KMS-11 (cell line): ENCODE measurements at regions not wholly inside any gene's neighbourhood (a gene's known extent, or its start where the extent isn't known, plus 50 kb on each side); places are given as distances from the start of the nearest gene placed in this dataset.
A peak's percentile ranks its signal among the peaks of the same experiment; 100 is the strongest.

ENCODE experiments used
- H2AFZ ChIP-seq: fragments of 200-600 bp; sonication (generic); 2 replicates; pipeline ENCODE4 v1.6.1; 2016; ENCODE audit warnings: antibody characterized with exemption, mixed run types, low read depth
- H3K27ac ChIP-seq: fragments of 200-600 bp; sonication (generic); 2 replicates; pipeline ENCODE4 v1.6.1; 2016; ENCODE audit warnings: mild to moderate bottlenecking, mixed run types
- H3K27me3 ChIP-seq: fragments of 200-600 bp; sonication (generic); 2 replicates; pipeline ENCODE4 v1.6.1; 2017; ENCODE audit warnings: mild to moderate bottlenecking, low read depth, mixed run types, moderate library complexity; ENCODE audit not compliant: insufficient read depth
- H3K36me3 ChIP-seq: fragments of 200-600 bp; sonication (generic); 2 replicates; pipeline ENCODE4 v1.6.1; 2017; ENCODE audit warnings: mild to moderate bottlenecking, mixed run types; ENCODE audit not compliant: insufficient read depth
- H3K4me1 ChIP-seq: fragments of 200-600 bp; sonication (generic); 2 replicates; pipeline ENCODE4 v1.6.1; 2016; ENCODE audit warnings: mild to moderate bottlenecking, low read depth, mixed run types; ENCODE audit not compliant: poor library complexity, severe bottlenecking
- H3K4me2 ChIP-seq: fragments of 200-600 bp; sonication (generic); 2 replicates; pipeline ENCODE4 v1.7.0; 2016; ENCODE audit warnings: mild to moderate bottlenecking, mixed run types
- H3K4me3 ChIP-seq: fragments of 200-600 bp; sonication (generic); IDR thresholded peaks from 2 replicates; pipeline ENCODE4 v1.6.1; 2017; ENCODE audit warnings: low read depth, low read length, mixed read lengths; ENCODE audit not compliant: insufficient read depth
- H3K79me2 ChIP-seq: fragments of 200-600 bp; sonication (generic); 2 replicates; pipeline ENCODE4 v1.6.1; 2016; ENCODE audit warnings: low read depth, mixed run types; ENCODE audit not compliant: insufficient read depth
- H3K9ac ChIP-seq: fragments of 200-600 bp; sonication (generic); 2 replicates; pipeline ENCODE4 v1.6.1; 2016; ENCODE audit warnings: mild to moderate bottlenecking, mixed run types
- H4K20me1 ChIP-seq: fragments of 200-600 bp; sonication (generic); 2 replicates; pipeline ENCODE4 v1.6.1; 2016; ENCODE audit warnings: mild to moderate bottlenecking, mixed run types; ENCODE audit not compliant: insufficient read depth
- CTCF ChIP-seq: fragments of 200-600 bp; sonication (generic); conservative IDR thresholded peaks from 2 replicates; pipeline ENCODE4 v1.6.1; 2017; ENCODE audit warnings: low read depth, mild to moderate bottlenecking, antibody characterized with exemption, low read length, moderate library complexity, mixed read lengths

DNA sequence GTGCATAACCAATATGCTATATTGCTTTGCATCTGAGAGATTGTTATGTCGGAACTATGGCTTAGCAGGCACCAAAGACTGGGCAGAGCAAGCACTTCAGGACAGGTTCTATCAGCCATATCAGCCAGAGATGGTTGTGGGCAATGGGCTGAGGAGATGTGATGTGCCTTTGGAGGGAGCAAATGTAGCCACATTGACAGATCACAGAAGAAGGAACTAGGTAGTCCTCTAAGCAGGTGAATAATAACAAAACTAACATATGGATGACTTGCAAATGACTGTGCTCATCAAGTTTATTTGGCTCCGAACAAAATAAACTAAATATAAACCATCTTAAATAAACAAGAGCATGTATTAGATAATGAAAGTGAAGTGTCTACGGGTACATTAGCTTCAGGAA, 291.7 kb downstream of the RMST start:
- Histone ChIP-seq H3K79me2 (no peaks in the 10 kb centered on the region), H3K9ac (no peak overlapping the region), H3K4me1 (peaks cover 81% of the 10 kb centered on the region), H3K4me3 (no peak overlapping the region), H4K20me1 (no peaks in the 10 kb centered on the region), H3K27ac (peak overlapping the region; percentile 87; the same call in 1 of the 2 replicates), H3K36me3 (no peaks in the 10 kb centered on the region), H3K4me2 (peak overlapping the region; percentile 89; the same call in 1 of the 2 replicates), H2AFZ (no peak overlapping the region), H3K27me3 (no peaks in the 10 kb centered on the region)
- no peak for TF ChIP-seq CTCF

DNA sequence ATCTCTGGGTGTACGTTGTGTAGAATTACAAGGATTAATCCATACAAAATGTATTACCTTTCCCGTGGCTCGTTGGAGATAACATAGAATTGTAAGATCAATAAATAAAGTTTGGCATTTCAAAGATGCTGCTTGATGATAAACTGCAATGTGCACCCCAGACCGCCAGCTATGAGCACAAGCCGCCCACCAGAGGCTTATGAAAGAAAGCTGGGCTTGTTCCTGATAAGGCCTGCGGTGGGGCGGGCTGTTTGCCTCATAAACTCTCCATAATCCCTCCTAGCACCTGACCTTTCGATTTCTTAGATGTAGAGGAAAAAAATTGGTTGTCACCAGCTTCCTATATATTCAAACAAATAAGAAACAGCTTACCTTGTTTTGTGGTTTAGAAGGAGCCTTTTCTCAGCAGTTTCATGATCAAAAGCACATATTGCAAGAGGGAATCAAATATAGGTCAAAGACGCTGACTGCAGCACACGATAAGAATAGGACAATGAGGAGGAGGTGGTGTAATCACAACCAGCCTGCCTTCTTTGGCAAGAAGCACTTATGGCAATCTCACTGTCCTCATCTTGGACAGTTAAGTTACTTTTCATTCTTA, 293.6 kb downstream of the RMST start:
- Histone ChIP-seq H3K79me2 (no peaks in the 10 kb centered on the region), H3K27ac (peak overlapping the region; percentile 87), H3K27me3 (no peaks in the 10 kb centered on the region), H3K4me3 (no peak overlapping the region), H3K36me3 (no peaks in the 10 kb centered on the region), H3K4me2 (peak overlapping the region; percentile 89), H2AFZ (peak overlapping the region; percentile 62; the same call in 1 of the 2 replicates), H3K9ac (peak overlapping the region; percentile 32; the same call in 1 of the 2 replicates), H4K20me1 (no peaks in the 10 kb centered on the region), H3K4me1 (peaks cover 93% of the 10 kb centered on the region)
- no peak for TF ChIP-seq CTCF

DNA sequence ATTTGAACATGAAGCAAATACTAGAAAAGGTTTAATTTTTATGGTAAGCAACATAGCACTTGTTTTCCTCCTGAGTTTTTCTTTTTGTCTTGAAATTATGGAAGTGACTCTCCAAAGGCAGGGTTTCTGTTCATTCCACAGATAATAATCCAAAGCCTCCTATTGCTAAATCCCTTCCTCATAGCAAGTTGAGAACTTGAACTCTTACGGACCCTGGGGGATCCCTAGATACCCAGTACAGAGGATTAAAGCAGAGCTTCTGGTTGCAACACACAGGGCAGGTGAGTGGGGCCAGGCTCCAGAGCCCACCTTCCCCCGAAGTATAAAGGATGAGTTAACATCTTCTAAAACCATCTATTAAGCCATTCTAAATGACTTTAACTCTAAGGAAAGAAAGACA, 294.1 kb downstream of the RMST start:
- Histone ChIP-seq H2AFZ (peak overlapping the region; percentile 62; the same call in 1 of the 2 replicates), H3K27ac (peak overlapping the region; percentile 87), H3K4me1 (peaks cover 90% of the 10 kb centered on the region), H3K9ac (peak overlapping the region; percentile 32; the same call in 1 of the 2 replicates), H4K20me1 (no peaks in the 10 kb centered on the region), H3K79me2 (no peaks in the 10 kb centered on the region), H3K4me2 (peak overlapping the region; percentile 89), H3K4me3 (no peak overlapping the region), H3K27me3 (no peaks in the 10 kb centered on the region), H3K36me3 (no peaks in the 10 kb centered on the region)
- no peak for TF ChIP-seq CTCF

DNA sequence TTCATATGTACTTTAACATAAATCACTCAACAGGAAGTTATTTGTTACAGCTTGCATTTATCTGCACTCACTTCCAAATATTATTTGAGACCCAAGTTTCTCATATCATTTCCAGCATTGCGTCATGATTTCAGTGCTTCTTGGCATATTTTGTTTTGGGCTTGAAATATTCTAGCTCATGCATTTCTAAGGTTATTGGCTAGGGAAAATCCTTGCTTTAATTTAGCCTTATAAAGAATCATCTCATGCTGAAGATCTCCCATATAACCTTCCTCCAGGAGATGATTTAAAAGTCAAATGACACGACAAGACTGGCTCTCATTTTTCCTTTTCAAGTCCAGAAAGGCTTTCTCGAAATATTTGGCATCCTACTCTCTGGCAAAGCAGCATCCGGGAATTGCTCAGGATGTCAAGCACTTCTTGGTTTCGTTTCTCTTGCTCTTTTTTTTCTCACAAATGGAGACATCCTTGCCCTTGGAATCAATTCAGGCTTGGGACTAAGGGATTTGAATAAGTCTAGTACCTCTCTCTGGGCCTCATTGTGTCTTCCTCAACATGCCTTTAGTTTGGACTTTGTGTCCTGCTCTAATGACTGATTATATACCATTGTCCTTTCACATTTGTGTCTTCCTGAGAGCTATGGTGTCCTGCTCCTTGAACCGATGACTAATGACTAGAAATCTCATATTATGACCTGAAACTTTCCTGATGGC, 295.0 kb downstream of the RMST start:
- H3K4me2 ChIP-seq: peak overlapping the region; percentile 89
- no peaks in the 10 kb centered on the region for H4K20me1 ChIP-seq
- peak overlapping the region; percentile 62 for H2AFZ ChIP-seq
- H3K4me1 ChIP-seq: peaks cover 81% of the 10 kb centered on the region
- H3K9ac ChIP-seq: peak overlapping the region; percentile 32; the same call in 1 of the 2 replicates
- no peak overlapping the region for H3K4me3 ChIP-seq
- no peak for TF ChIP-seq CTCF
- H3K27ac ChIP-seq: peak overlapping the region; percentile 87
- no peaks in the 10 kb centered on the region for H3K36me3 ChIP-seq
- no peaks in the 10 kb centered on the region for H3K27me3 ChIP-seq
- no peaks in the 10 kb centered on the region for H3K79me2 ChIP-seq
